Activated T-helper 2 cell treated with anti-CD3 and anti-CD28 coated beads, Interferon-gamma antibody, Interleukin-2, Interleukin-4, amounts not matched to agents 10 μg/mL and 5 μg/mL and 100 μg/mL, durations not matched to agents 14 hours and 24 hours and 36 hours (primary cell): ENCODE measurements at regions not wholly inside any gene's neighbourhood (a gene's known extent, or its start where the extent isn't known, plus 50 kb on each side); places are given as distances from the start of the nearest gene placed in this dataset.
"Not testable (repeated sequence)": the region's sequence is repeated elsewhere in the genome, so short reads cannot be mapped to it uniquely, and the experiment has no call there.

Source experiments
- DNase-seq: peaks from one replicate; pipeline ENCODE4 v3.0.0; 2021; ENCODE audit warnings: low spot score
- H3K27ac Mint-ChIP-seq: one replicate; pipeline ENCODE4 v1.8.0; 2021; ENCODE audit warnings: mixed read lengths
- H3K27me3 Mint-ChIP-seq: one replicate; pipeline ENCODE4 v1.8.0; 2021; ENCODE audit warnings: low read depth, mixed read lengths
- H3K36me3 Mint-ChIP-seq: one replicate; pipeline ENCODE4 v1.8.0; 2021; ENCODE audit warnings: low read depth, mixed read lengths
- H3K4me1 Mint-ChIP-seq: one replicate; pipeline ENCODE4 v1.8.0; 2021; ENCODE audit warnings: low read depth, mixed read lengths
- H3K4me3 Mint-ChIP-seq: one replicate; pipeline ENCODE4 v1.8.0; 2021; ENCODE audit warnings: low read depth, mild to moderate bottlenecking, moderate library complexity, mixed read lengths
- H3K9me3 Mint-ChIP-seq: one replicate; pipeline ENCODE4 v1.8.0; 2021; ENCODE audit warnings: mixed read lengths
- intact Hi-C: fragments of 100-400 bp; cut with micrococcal nuclease; formaldehyde crosslinking; loops from one replicate; pipeline ENCODE4 v1.15.1; 2023

- no peaks in the 10 kb centered on the region for H3K9me3 Mint-ChIP-seq
- no peaks in the 10 kb centered on the region for H3K36me3 Mint-ChIP-seq
- H3K27ac Mint-ChIP-seq, result no peak overlapping the region
- DNase-seq, result no peak
- H3K4me1 Mint-ChIP-seq, result no peaks in the 10 kb centered on the region
- intact Hi-C loops, result no loop called here
- no peak overlapping the region for H3K4me3 Mint-ChIP-seq
- H3K27me3 Mint-ChIP-seq, result peaks cover 9% of the 10 kb centered on the region
Observed at GRCh38 chr2:196515608-196516007, 123.9 kb upstream of the CCDC150 start.

- Mint-ChIP-seq H3K4me3 (no peak overlapping the region), H3K36me3 (no peaks in the 10 kb centered on the region), H3K27ac (no peak overlapping the region), H3K9me3 (no peaks in the 10 kb centered on the region), H3K27me3 (peaks cover 8% of the 10 kb centered on the region), H3K4me1 (no peaks in the 10 kb centered on the region)
- intact Hi-C loops, result no loop called here
- DNase-seq, result no peak
Observed at GRCh38 chr2:196516564-196516963, 123.0 kb upstream of the CCDC150 start.

- Mint-ChIP-seq H3K4me1 (no peaks in the 10 kb centered on the region), H3K36me3 (no peaks in the 10 kb centered on the region), H3K9me3 (no peaks in the 10 kb centered on the region), H3K27ac (no peak overlapping the region), H3K27me3 (peaks cover 7% of the 10 kb centered on the region), H3K4me3 (no peak overlapping the region)
- intact Hi-C loops, result no loop called here
- DNase-seq, result no peak
Observed at GRCh38 chr2:196520605-196521004, 118.9 kb upstream of the CCDC150 start.

- H3K27me3 Mint-ChIP-seq, intact Hi-C loops, H3K4me3 Mint-ChIP-seq, H3K36me3 Mint-ChIP-seq, DNase-seq, H3K9me3 Mint-ChIP-seq, H3K27ac Mint-ChIP-seq: not testable (repeated sequence)
- H3K4me1 Mint-ChIP-seq, result peaks cover 23% of the 10 kb centered on the region
Observed at GRCh38 chr2:196526981-196527725, 112.4 kb upstream of the CCDC150 start.

- H3K4me1 Mint-ChIP-seq, result peaks cover 32% of the 10 kb centered on the region
Observed at GRCh38 chr2:196528486-196529223, 110.9 kb upstream of the CCDC150 start.

GRCh38 chr2:196530910-196531309, 108.6 kb upstream of the CCDC150 start:
- Mint-ChIP-seq H3K27me3 (peaks cover 11% of the 10 kb centered on the region), H3K9me3 (peaks cover 3% of the 10 kb centered on the region), H3K4me3 (no peak overlapping the region), H3K27ac (peak overlapping the region; percentile 24), H3K36me3 (no peaks in the 10 kb centered on the region), H3K4me1 (peaks cover 47% of the 10 kb centered on the region)
- intact Hi-C loops, result loop anchor here (5.0 to 10.0 kb wide), 4 partner anchors 56 to 996 kb away; no protein-coding TSS in a partner anchor
- no peak for DNase-seq

More at GRCh38 chr2:196528486-196529223, 110.9 kb upstream of the CCDC150 start:
- Mint-ChIP-seq H3K9me3 (peaks cover 3% of the 10 kb centered on the region), H3K27me3 (no peaks in the 10 kb centered on the region), H3K4me3 (no peak overlapping the region), H3K36me3 (no peaks in the 10 kb centered on the region), H3K27ac (peak overlapping the region; percentile 55)
- no peak for DNase-seq
- intact Hi-C loops, result no loop called here

GRCh38 chr2:196533772-196534397, 105.6 kb upstream of the CCDC150 start:
- DNase-seq, result no peak

GRCh38 chr2:196534495-196534894, 105.0 kb upstream of the CCDC150 start:
- Mint-ChIP-seq H3K27ac (no peak overlapping the region), H3K36me3 (no peaks in the 10 kb centered on the region), H3K9me3 (peaks cover 1% of the 10 kb centered on the region), H3K27me3 (peaks cover 18% of the 10 kb centered on the region), H3K4me3 (no peak overlapping the region), H3K4me1 (peaks cover 34% of the 10 kb centered on the region)
- no peak for DNase-seq
- intact Hi-C loops, result loop anchor here (5.0 to 10.0 kb wide), 4 partner anchors 53 to 1000 kb away; no protein-coding TSS in a partner anchor

More at GRCh38 chr2:196533772-196534397, 105.6 kb upstream of the CCDC150 start:
- Mint-ChIP-seq H3K27me3 (peaks cover 18% of the 10 kb centered on the region), H3K9me3 (peaks cover 3% of the 10 kb centered on the region), H3K27ac (peak overlapping the region; percentile 40), H3K4me1 (peaks cover 39% of the 10 kb centered on the region), H3K4me3 (no peak overlapping the region), H3K36me3 (no peaks in the 10 kb centered on the region)
- intact Hi-C loops, result loop anchor here (5.0 to 10.0 kb wide), 4 partner anchors 53 to 999 kb away; no protein-coding TSS in a partner anchor

- peaks cover 31% of the 10 kb centered on the region for H3K4me1 Mint-ChIP-seq
- no peaks in the 10 kb centered on the region for H3K9me3 Mint-ChIP-seq
- H3K36me3 Mint-ChIP-seq, result no peaks in the 10 kb centered on the region
- no peak overlapping the region for H3K4me3 Mint-ChIP-seq
- intact Hi-C loops, result loop anchor here (10.0 kb wide), 2 partner anchors 220 to 1000 kb away; no protein-coding TSS in a partner anchor
- peaks cover 18% of the 10 kb centered on the region for H3K27me3 Mint-ChIP-seq
- DNase-seq, result no peak
- no peak overlapping the region for H3K27ac Mint-ChIP-seq
Observed at GRCh38 chr2:196535061-196535460, 104.5 kb upstream of the CCDC150 start.

- H3K4me1 Mint-ChIP-seq, result peaks cover 28% of the 10 kb centered on the region
- intact Hi-C loops, result loop anchor here (10.0 kb wide), 2 partner anchors 219 to 1001 kb away; no protein-coding TSS in a partner anchor
- no peak for DNase-seq
- no peaks in the 10 kb centered on the region for H3K36me3 Mint-ChIP-seq
- H3K27ac Mint-ChIP-seq, result no peak overlapping the region
- H3K4me3 Mint-ChIP-seq, result no peak overlapping the region
- H3K9me3 Mint-ChIP-seq, result no peaks in the 10 kb centered on the region
- peaks cover 18% of the 10 kb centered on the region for H3K27me3 Mint-ChIP-seq
Observed at GRCh38 chr2:196535742-196536141, 103.8 kb upstream of the CCDC150 start.

GRCh38 chr2:196537311-196537710, 102.2 kb upstream of the CCDC150 start:
- peaks cover 20% of the 10 kb centered on the region for H3K27me3 Mint-ChIP-seq
- no peak overlapping the region for H3K27ac Mint-ChIP-seq
- H3K9me3 Mint-ChIP-seq, result no peaks in the 10 kb centered on the region
- intact Hi-C loops, result loop anchor here (10.0 kb wide), 2 partner anchors 217 to 1003 kb away; no protein-coding TSS in a partner anchor
- DNase-seq, result no peak
- no peaks in the 10 kb centered on the region for H3K36me3 Mint-ChIP-seq
- no peak overlapping the region for H3K4me3 Mint-ChIP-seq
- H3K4me1 Mint-ChIP-seq, result peaks cover 25% of the 10 kb centered on the region

GRCh38 chr2:196538189-196538588, 101.3 kb upstream of the CCDC150 start:
- intact Hi-C loops, result loop anchor here (10.0 kb wide), 2 partner anchors 217 to 1003 kb away; no protein-coding TSS in a partner anchor
- H3K27me3 Mint-ChIP-seq, result peaks cover 20% of the 10 kb centered on the region
- H3K4me1 Mint-ChIP-seq, result peaks cover 19% of the 10 kb centered on the region
- no peak for DNase-seq
- no peaks in the 10 kb centered on the region for H3K9me3 Mint-ChIP-seq
- no peaks in the 10 kb centered on the region for H3K36me3 Mint-ChIP-seq
- no peak overlapping the region for H3K4me3 Mint-ChIP-seq
- H3K27ac Mint-ChIP-seq, result no peak overlapping the region
